Keratinocyte (primary cell): ENCODE measurements at regions not wholly inside any gene's neighbourhood (a gene's known extent, or its start where the extent isn't known, plus 50 kb on each side); places are given as distances from the start of the nearest gene placed in this dataset.

Experiments
- EZH2 ChIP-seq: IDR thresholded peaks from one replicate; pipeline ENCODE4 v1.6.1; 2012; ENCODE audit warnings: inconsistent platforms, mild to moderate bottlenecking, low read length, moderate library complexity
- TF ChIP-seq, protein P1 (sequence below), 3 experiments: IDR thresholded peaks in 1 of 3; conservative IDR thresholded peaks in 1 of 3; optimal IDR thresholded peaks in 1 of 3; 2 replicates in 2 of 3; 3 replicates in 1 of 3; pipeline versions ENCODE3 to v1.5.1; 2011; ENCODE audit warnings: low read length in 3 of 3, mild to moderate bottlenecking in 3 of 3, moderate library complexity in 2 of 3, control low read depth in 1 of 3, inconsistent platforms in 1 of 3; ENCODE audit not compliant: insufficient read depth in 2 of 3; ENCODE audit errors: extremely low read depth in 1 of 3

DNA sequence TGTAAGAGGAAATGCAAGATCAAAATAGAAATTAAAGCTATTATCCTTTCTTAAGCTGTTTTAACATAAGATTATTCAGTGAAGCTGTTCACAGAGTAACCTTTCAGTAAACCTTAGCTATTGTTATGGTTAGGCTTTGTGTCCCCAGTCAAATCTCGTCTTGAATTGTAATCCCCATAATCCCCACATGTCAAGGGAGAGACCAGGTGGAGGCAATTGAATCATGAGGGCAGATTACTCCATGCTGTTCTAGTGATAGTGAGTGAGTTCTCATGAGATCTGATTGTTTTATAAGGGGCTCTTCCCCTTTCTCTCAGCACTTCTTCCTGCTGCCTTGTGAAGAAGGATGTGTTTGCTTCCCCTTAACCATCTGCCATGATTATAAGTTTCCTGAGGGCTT lies 424.4 kb downstream of the DSEL start:
- TF ChIP-seq, protein P1, sequence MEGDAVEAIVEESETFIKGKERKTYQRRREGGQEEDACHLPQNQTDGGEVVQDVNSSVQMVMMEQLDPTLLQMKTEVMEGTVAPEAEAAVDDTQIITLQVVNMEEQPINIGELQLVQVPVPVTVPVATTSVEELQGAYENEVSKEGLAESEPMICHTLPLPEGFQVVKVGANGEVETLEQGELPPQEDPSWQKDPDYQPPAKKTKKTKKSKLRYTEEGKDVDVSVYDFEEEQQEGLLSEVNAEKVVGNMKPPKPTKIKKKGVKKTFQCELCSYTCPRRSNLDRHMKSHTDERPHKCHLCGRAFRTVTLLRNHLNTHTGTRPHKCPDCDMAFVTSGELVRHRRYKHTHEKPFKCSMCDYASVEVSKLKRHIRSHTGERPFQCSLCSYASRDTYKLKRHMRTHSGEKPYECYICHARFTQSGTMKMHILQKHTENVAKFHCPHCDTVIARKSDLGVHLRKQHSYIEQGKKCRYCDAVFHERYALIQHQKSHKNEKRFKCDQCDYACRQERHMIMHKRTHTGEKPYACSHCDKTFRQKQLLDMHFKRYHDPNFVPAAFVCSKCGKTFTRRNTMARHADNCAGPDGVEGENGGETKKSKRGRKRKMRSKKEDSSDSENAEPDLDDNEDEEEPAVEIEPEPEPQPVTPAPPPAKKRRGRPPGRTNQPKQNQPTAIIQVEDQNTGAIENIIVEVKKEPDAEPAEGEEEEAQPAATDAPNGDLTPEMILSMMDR (optimal IDR thresholded peaks at IDR 0.05 in 1 of 3, IDR thresholded peaks at IDR 0.05 in 1 of 3, conservative IDR thresholded peaks at IDR 0.05 in 1 of 3; ENCODE audit: extremely low read depth in 1 of 3, insufficient read depth in 2 of 3, low read length in 3 of 3): no peak
- no peak for TF ChIP-seq EZH2
